HG02759 (cell line): ENCODE measurements at regions not wholly inside any gene's neighbourhood (a gene's known extent, or its start where the extent isn't known, plus 50 kb on each side); places are given as distances from the start of the nearest gene placed in this dataset.
A peak's percentile ranks its signal among the peaks of the same experiment; 100 is the strongest.

Experiments
- ATAC-seq: cut with Tn5 transposase; IDR thresholded peaks from one replicate; pipeline ENCODE4 v1.9.1; 2021; ENCODE audit warnings: mild to moderate bottlenecking, moderate library complexity; ENCODE audit not compliant: unreplicated experiment

DNA sequence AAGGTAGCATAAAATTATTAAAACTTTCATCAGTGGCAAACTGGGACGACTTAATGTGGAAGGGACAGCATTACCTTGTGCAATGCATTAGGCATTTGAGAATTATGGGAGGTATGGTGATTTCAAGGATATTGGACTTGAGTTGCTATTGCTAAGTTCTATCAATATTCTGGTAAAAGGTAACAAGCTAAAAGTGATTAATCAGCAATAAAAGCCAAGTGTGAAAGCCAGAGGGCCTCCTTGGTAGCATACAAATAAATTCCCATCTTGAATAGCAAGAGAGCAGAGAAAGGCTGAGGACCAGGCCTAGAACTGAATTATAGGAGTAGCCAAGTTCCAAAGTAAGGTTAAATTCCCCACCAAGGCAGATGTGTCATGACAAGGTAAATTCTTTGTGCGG is 74.2 kb upstream of the KCNH7 start:
- no peak for ATAC-seq

DNA sequence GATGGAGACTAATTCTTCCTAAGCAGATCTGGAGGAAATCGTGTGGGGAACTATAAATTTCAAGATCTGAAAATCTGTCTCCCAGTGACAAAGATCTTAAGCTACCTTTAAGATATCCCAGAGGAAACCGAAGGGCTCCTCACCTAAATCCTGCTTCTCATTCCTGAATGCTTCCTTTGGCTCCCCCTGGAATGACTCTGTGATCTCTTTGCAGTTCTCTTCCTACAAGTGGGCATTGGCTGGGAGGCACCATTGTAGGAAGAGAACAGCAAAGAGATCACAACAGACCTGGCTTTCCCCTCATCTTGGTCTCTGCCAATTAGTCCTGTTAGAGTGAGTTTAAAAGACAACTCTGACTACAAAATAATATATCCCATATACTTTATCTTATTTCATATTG is 70.0 kb upstream of the KCNH7 start:
- no peak for ATAC-seq

DNA sequence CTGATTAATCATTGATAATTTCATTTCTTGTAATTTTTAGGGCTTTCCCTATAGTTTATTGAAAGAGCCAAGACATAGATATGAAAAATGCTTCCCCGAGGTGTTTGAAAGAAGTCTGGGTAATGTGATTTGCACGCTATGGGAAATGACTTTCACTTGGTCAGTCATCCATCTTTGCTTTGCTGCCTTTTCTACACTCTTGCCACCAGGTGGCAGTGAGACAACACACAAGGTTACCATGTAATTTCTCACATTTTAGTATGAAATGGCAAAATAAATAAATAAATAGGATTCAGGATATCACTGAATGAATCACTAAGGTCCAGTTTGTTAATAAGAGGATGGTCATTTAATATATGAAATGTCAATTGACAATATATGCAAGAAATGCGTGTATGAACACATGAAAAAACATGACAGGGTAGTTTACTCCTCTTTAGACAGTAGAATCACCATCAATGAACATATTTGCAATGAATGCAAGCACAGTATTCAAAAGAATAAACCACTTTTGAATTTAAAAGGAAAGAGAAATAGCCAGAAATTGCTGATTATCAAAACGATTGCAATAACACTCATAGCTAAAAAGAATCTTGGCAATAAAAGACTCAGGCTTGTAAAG is 52.2 kb upstream of the KCNH7 start:
- peak; percentile 99 for ATAC-seq

- no peak for ATAC-seq
Measured at GRCh38 chr2:162888652-162889051, 50.1 kb upstream of the KCNH7 start.
